Kidney (tissue), 13 donors: ENCODE measurements at regions not wholly inside any gene's neighbourhood (a gene's known extent, or its start where the extent isn't known, plus 50 kb on each side); places are given as distances from the start of the nearest gene placed in this dataset.

Experiments
- DNase-seq, 5 donors: peaks; one replicate each; pipeline ENCODE4 v3.0.0-alpha.2; 2013 to 2020
- FAIRE-seq: peaks from 2 replicates; lab custom pipeline; 2012; peaks lifted over from hg19 to GRCh38; lab: Jason Lieb, UNC
- H3K27ac ChIP-seq, 2 donors: one replicate each; pipeline ENCODE4 v1.7.0; 2013; ENCODE audit warnings: low read depth in 2 of 2, low read length in 2 of 2, inconsistent platforms in 1 of 2
- H3K27me3 ChIP-seq: one replicate; pipeline ENCODE4 v1.7.1; 2013; ENCODE audit warnings: low read length, inconsistent platforms; ENCODE audit not compliant: control insufficient read depth, insufficient read depth
- H3K36me3 ChIP-seq, 3 donors: one replicate each; pipeline versions ENCODE4 v1.7.0 to v1.7.1; 2013; ENCODE audit warnings: low read length in 3 of 3, control low read depth in 1 of 3, inconsistent platforms in 1 of 3; ENCODE audit not compliant: insufficient read depth in 3 of 3, control insufficient read depth in 2 of 3
- H3K4me1 ChIP-seq, 3 donors: one replicate each; pipeline versions ENCODE4 v1.7.0 to v1.7.1; 2013; ENCODE audit warnings: low read length in 3 of 3, inconsistent platforms in 1 of 3, low read depth in 1 of 3; ENCODE audit not compliant: control insufficient read depth in 2 of 3, insufficient read depth in 2 of 3
- H3K4me3 ChIP-seq, 3 donors: one replicate each; pipeline versions ENCODE4 v1.7.0 to v1.8.1; 2013; ENCODE audit warnings: low read length in 3 of 3, control low read depth in 1 of 3, inconsistent platforms in 1 of 3
- H3K9ac ChIP-seq, 3 donors: one replicate each; pipeline versions ENCODE4 v1.7.0 to v1.7.1; 2013; ENCODE audit warnings: low read length in 3 of 3, control low read depth in 1 of 3, inconsistent platforms in 1 of 3
- H3K9me3 ChIP-seq, 3 donors: one replicate each; pipeline versions ENCODE4 v1.7.0 to v1.7.1; 2013; ENCODE audit warnings: low read length in 3 of 3, control low read depth in 1 of 3, inconsistent platforms in 1 of 3; ENCODE audit not compliant: control insufficient read depth in 2 of 3, insufficient read depth in 1 of 3
- intact Hi-C: fragments of 100-400 bp; cut with DNase I; formaldehyde crosslinking; loops from one replicate; pipeline ENCODE4 v1.11.1; 2022
- TF ChIP-seq, protein P1 (sequence below): IDR thresholded peaks from 3 replicates; pipeline ENCODE4 v1.5.1; 2012; ENCODE audit warnings: mild to moderate bottlenecking, moderate library complexity, borderline replicate concordance; ENCODE audit not compliant: insufficient read depth; ENCODE audit errors: extremely low read depth
- donor health status: control.
- donor health status: control.
- donor health status: control.
- donor health status: control.
- donor health status: control.
- donor health status: DM: yes; HTN: yes; CAD: no.
- donor health status: Normal renal cell carcinoma (clear cell type).

DNA sequence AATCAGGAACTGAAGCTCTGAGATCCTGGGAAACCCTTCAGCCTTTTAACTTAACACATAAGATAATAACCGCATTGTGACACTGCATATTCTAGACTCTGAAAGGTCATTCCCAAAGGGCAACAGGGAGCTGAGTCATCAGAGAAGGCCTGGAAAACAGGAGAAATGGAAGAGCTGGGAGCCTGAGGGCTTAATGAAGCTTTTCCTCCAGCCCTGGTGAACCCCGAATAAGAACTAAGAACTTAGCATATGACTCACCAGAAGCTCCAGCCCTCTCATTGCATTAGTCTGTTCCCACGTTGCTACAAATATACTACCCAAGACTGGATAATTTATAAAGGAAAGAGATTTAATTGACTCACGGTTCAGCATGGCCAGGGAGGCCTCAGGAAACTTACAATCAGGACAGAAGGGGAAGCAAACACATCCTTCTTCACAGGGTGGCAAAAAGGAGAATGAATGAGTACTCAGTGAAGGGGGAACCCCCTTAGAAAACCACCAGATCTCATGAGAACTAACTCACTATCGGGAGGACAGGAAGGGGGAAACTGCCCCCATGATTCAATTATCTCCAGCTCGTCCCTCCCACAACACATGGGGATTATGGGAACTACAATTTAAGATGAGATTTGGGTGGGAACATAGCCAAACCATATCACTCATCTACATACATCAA, 648.5 kb downstream of the TFAP2A start:
- no peaks in the 10 kb centered on the region for H3K4me1 ChIP-seq
- no peak overlapping the region for H3K9ac ChIP-seq
- no peaks in the 10 kb centered on the region for H3K27me3 ChIP-seq
- intact Hi-C loops = no loop called here
- no peak for DNase-seq
- TF ChIP-seq, protein P1, sequence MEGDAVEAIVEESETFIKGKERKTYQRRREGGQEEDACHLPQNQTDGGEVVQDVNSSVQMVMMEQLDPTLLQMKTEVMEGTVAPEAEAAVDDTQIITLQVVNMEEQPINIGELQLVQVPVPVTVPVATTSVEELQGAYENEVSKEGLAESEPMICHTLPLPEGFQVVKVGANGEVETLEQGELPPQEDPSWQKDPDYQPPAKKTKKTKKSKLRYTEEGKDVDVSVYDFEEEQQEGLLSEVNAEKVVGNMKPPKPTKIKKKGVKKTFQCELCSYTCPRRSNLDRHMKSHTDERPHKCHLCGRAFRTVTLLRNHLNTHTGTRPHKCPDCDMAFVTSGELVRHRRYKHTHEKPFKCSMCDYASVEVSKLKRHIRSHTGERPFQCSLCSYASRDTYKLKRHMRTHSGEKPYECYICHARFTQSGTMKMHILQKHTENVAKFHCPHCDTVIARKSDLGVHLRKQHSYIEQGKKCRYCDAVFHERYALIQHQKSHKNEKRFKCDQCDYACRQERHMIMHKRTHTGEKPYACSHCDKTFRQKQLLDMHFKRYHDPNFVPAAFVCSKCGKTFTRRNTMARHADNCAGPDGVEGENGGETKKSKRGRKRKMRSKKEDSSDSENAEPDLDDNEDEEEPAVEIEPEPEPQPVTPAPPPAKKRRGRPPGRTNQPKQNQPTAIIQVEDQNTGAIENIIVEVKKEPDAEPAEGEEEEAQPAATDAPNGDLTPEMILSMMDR = no peak
- H3K9me3 ChIP-seq = no peaks in the 10 kb centered on the region
- no peaks in the 10 kb centered on the region for H3K36me3 ChIP-seq
- H3K4me3 ChIP-seq = no peak overlapping the region
- FAIRE-seq = no peak
- H3K27ac ChIP-seq = no peak overlapping the region

DNA sequence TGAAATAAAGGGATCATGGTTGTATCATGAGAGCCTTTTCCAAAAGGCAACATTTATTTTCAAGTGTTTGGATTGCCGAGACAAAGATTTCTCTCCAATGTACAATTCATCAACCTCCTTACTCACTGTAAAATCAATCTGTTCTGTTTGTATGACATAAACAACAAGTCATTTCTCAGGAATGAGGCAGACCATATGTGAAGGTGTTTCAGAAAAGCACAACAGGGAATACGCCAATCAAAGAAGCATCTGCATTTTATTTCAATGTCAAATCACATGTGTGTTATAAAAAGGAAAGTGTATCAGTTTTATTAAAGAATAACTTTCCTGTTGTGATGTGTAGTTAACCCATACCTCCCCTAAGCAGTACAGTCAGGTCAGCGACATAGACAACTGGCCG, 653.7 kb downstream of the TFAP2A start:
- intact Hi-C loops = no loop called here
- no peaks in the 10 kb centered on the region for H3K36me3 ChIP-seq
- no peak for FAIRE-seq
- no peak overlapping the region for H3K27ac ChIP-seq
- no peaks in the 10 kb centered on the region for H3K27me3 ChIP-seq
- TF ChIP-seq, protein P1 = no peak
- DNase-seq = no peak
- H3K4me1 ChIP-seq = no peaks in the 10 kb centered on the region
- H3K4me3 ChIP-seq = no peak overlapping the region
- no peaks in the 10 kb centered on the region for H3K9me3 ChIP-seq
- H3K9ac ChIP-seq = no peak overlapping the region

DNA sequence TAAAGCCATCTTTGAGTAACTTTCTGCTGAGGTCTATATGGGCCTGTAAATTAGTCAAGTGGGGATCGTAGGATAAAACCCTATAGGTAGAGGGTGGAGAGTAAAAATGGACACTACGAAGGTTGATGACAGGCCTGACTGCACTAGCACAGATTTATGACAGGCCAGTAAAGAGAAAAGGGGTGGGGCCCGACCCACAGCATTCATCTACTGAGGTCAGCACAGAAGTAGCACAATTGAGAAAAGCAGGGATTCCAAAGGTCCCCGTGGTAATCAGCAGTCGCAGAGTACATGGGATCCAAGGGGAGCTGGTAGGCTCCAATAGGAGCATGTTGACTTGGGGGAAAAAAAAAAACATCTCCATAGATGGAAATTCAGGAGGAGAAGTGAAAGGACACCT, 660.4 kb downstream of the TFAP2A start:
- intact Hi-C loops = no loop called here
- Histone ChIP-seq H3K27me3 (no peaks in the 10 kb centered on the region), H3K4me1 (no peaks in the 10 kb centered on the region), H3K9me3 (no peaks in the 10 kb centered on the region), H3K4me3 (no peak overlapping the region), H3K36me3 (no peaks in the 10 kb centered on the region), H3K9ac (no peak overlapping the region), H3K27ac (no peak overlapping the region)
- TF ChIP-seq, protein P1 = no peak
- no peak for DNase-seq
- FAIRE-seq = no peak

DNA sequence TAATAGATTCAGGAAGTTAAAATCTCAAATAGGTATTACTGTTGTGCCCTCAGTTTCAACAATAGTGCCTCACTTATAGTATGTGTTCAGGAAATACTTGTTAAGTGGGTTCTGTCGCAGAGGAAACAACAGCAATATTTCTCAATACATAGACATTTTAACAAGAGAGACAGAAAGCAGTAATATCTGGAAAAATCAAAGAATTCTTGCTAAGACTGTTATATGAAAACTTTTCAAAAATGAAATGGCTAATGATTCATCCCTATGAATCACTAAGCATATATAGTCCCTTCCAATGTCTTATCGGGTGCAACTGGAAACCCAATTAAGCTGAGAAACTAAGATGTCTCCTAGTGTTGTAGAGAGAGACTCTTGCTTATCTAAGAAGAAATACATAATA, 668.9 kb downstream of the TFAP2A start:
- Histone ChIP-seq H3K27ac (no peak overlapping the region), H3K9ac (no peak overlapping the region), H3K27me3 (no peaks in the 10 kb centered on the region), H3K36me3 (no peaks in the 10 kb centered on the region), H3K9me3 (no peaks in the 10 kb centered on the region), H3K4me1 (no peaks in the 10 kb centered on the region), H3K4me3 (no peak overlapping the region)
- TF ChIP-seq, protein P1 = no peak
- FAIRE-seq = no peak
- intact Hi-C loops = no loop called here
- no peak for DNase-seq
